ENCODE measurements at regions not wholly inside any gene's neighbourhood (a gene's known extent, or its start where the extent isn't known, plus 50 kb on each side); places are given as distances from the start of the nearest gene placed in this dataset.

GRCh38 chr3:182357928-182358327 is 435.4 kb upstream of the ATP11B start:
- intact Hi-C loops (cut with micrococcal nuclease): no loop called here

GRCh38 chr3:182364323-182364722 is 429.0 kb upstream of the ATP11B start:
- H3K36me3 Mint-ChIP-seq (ENCODE audit: low read depth): no peaks in the 10 kb centered on the region
- intact Hi-C loops (cut with micrococcal nuclease): no loop called here
- H3K9me3 Mint-ChIP-seq: no peaks in the 10 kb centered on the region
- no peak overlapping the region for H3K4me3 Mint-ChIP-seq
- H3K27me3 Mint-ChIP-seq: no peaks in the 10 kb centered on the region
- DNase-seq: no peak
- H3K4me1 Mint-ChIP-seq: no peaks in the 10 kb centered on the region
- H3K27ac Mint-ChIP-seq: no peak overlapping the region

More at GRCh38 chr3:182357928-182358327, 435.4 kb upstream of the ATP11B start:
- H3K9me3 Mint-ChIP-seq: no peaks in the 10 kb centered on the region
- H3K27ac Mint-ChIP-seq: no peak overlapping the region
- no peaks in the 10 kb centered on the region for H3K36me3 Mint-ChIP-seq (ENCODE audit: low read depth)
- no peaks in the 10 kb centered on the region for H3K4me1 Mint-ChIP-seq
- no peaks in the 10 kb centered on the region for H3K27me3 Mint-ChIP-seq
- DNase-seq: no peak
- H3K4me3 Mint-ChIP-seq: no peak overlapping the region

- intact Hi-C loops (cut with micrococcal nuclease): no loop called here
- Mint-ChIP-seq H3K27ac (no peak overlapping the region), H3K36me3 (ENCODE audit: low read depth) (no peaks in the 10 kb centered on the region), H3K4me3 (no peak overlapping the region), H3K4me1 (no peaks in the 10 kb centered on the region), H3K9me3 (no peaks in the 10 kb centered on the region), H3K27me3 (no peaks in the 10 kb centered on the region)
- no peak for DNase-seq
Observed at GRCh38 chr3:182364723-182365650, 428.3 kb upstream of the ATP11B start.

GRCh38 chr3:182366746-182367145 is 426.6 kb upstream of the ATP11B start:
- intact Hi-C loops (cut with micrococcal nuclease): no loop called here
- Mint-ChIP-seq H3K4me1 (no peaks in the 10 kb centered on the region), H3K4me3 (no peak overlapping the region)

GRCh38 chr3:182369861-182370260 is 423.4 kb upstream of the ATP11B start:
- intact Hi-C loops (cut with micrococcal nuclease): no loop called here
- DNase-seq: no peak
- Mint-ChIP-seq H3K36me3 (ENCODE audit: low read depth) (no peaks in the 10 kb centered on the region), H3K9me3 (no peaks in the 10 kb centered on the region), H3K4me3 (no peak overlapping the region), H3K27me3 (no peaks in the 10 kb centered on the region), H3K27ac (no peak overlapping the region), H3K4me1 (no peaks in the 10 kb centered on the region)

More at GRCh38 chr3:182366746-182367145, 426.6 kb upstream of the ATP11B start:
- Mint-ChIP-seq H3K27ac (no peak overlapping the region), H3K9me3 (no peaks in the 10 kb centered on the region), H3K36me3 (ENCODE audit: low read depth) (no peaks in the 10 kb centered on the region), H3K27me3 (no peaks in the 10 kb centered on the region)
- no peak for DNase-seq

GRCh38 chr3:182370949-182371348 is 422.4 kb upstream of the ATP11B start:
- Mint-ChIP-seq H3K27ac (no peak overlapping the region), H3K27me3 (no peaks in the 10 kb centered on the region), H3K9me3 (no peaks in the 10 kb centered on the region), H3K4me1 (no peaks in the 10 kb centered on the region), H3K4me3 (no peak overlapping the region), H3K36me3 (ENCODE audit: low read depth) (no peaks in the 10 kb centered on the region)
- DNase-seq: no peak
- intact Hi-C loops (cut with micrococcal nuclease): no loop called here

GRCh38 chr3:182375916-182376315 is 417.4 kb upstream of the ATP11B start:
- intact Hi-C loops (cut with micrococcal nuclease): no loop called here
- H3K27me3 Mint-ChIP-seq: no peaks in the 10 kb centered on the region
- H3K4me1 Mint-ChIP-seq: no peaks in the 10 kb centered on the region
- H3K4me3 Mint-ChIP-seq: no peak overlapping the region
- no peaks in the 10 kb centered on the region for H3K9me3 Mint-ChIP-seq
- no peak for DNase-seq
- H3K36me3 Mint-ChIP-seq (ENCODE audit: low read depth): no peaks in the 10 kb centered on the region
- no peak overlapping the region for H3K27ac Mint-ChIP-seq

GRCh38 chr3:182382112-182382857 is 411.0 kb upstream of the ATP11B start:
- Mint-ChIP-seq H3K4me3 (no peak overlapping the region), H3K27ac (no peak overlapping the region), H3K36me3 (ENCODE audit: low read depth) (no peaks in the 10 kb centered on the region), H3K9me3 (no peaks in the 10 kb centered on the region), H3K4me1 (no peaks in the 10 kb centered on the region), H3K27me3 (no peaks in the 10 kb centered on the region)
- intact Hi-C loops (cut with micrococcal nuclease): no loop called here
- DNase-seq: no peak

- no peaks in the 10 kb centered on the region for H3K27me3 Mint-ChIP-seq
- H3K4me1 Mint-ChIP-seq: no peaks in the 10 kb centered on the region
- no peaks in the 10 kb centered on the region for H3K9me3 Mint-ChIP-seq
- H3K4me3 Mint-ChIP-seq: no peak overlapping the region
- H3K36me3 Mint-ChIP-seq (ENCODE audit: low read depth): no peaks in the 10 kb centered on the region
- no peak overlapping the region for H3K27ac Mint-ChIP-seq
- intact Hi-C loops (cut with micrococcal nuclease): no loop called here
- no peak for DNase-seq
Observed at GRCh38 chr3:182384221-182384620, 409.1 kb upstream of the ATP11B start.

GRCh38 chr3:182385356-182385755 is 407.9 kb upstream of the ATP11B start:
- Mint-ChIP-seq H3K9me3 (no peaks in the 10 kb centered on the region), H3K36me3 (ENCODE audit: low read depth) (no peaks in the 10 kb centered on the region), H3K4me1 (no peaks in the 10 kb centered on the region), H3K27me3 (no peaks in the 10 kb centered on the region), H3K27ac (no peak overlapping the region), H3K4me3 (no peak overlapping the region)
- intact Hi-C loops (cut with micrococcal nuclease): no loop called here
- no peak for DNase-seq

GRCh38 chr3:182388506-182388905 is 404.8 kb upstream of the ATP11B start:
- no peaks in the 10 kb centered on the region for H3K4me1 Mint-ChIP-seq
- no peaks in the 10 kb centered on the region for H3K9me3 Mint-ChIP-seq
- intact Hi-C loops (cut with micrococcal nuclease): no loop called here
- H3K27ac Mint-ChIP-seq: no peak overlapping the region
- H3K36me3 Mint-ChIP-seq (ENCODE audit: low read depth): no peaks in the 10 kb centered on the region
- DNase-seq: no peak
- H3K4me3 Mint-ChIP-seq: no peak overlapping the region
- H3K27me3 Mint-ChIP-seq: no peaks in the 10 kb centered on the region

GRCh38 chr3:182389071-182389815 is 404.1 kb upstream of the ATP11B start:
- H3K36me3 Mint-ChIP-seq (ENCODE audit: low read depth): no peaks in the 10 kb centered on the region
- no peak overlapping the region for H3K4me3 Mint-ChIP-seq
- H3K27me3 Mint-ChIP-seq: no peaks in the 10 kb centered on the region
- no peaks in the 10 kb centered on the region for H3K9me3 Mint-ChIP-seq
- intact Hi-C loops (cut with micrococcal nuclease): no loop called here
- no peaks in the 10 kb centered on the region for H3K4me1 Mint-ChIP-seq
- no peak overlapping the region for H3K27ac Mint-ChIP-seq
- no peak for DNase-seq

GRCh38 chr3:182390421-182390820 is 402.9 kb upstream of the ATP11B start:
- H3K36me3 Mint-ChIP-seq (ENCODE audit: low read depth): no peaks in the 10 kb centered on the region
- no peaks in the 10 kb centered on the region for H3K9me3 Mint-ChIP-seq
- no peaks in the 10 kb centered on the region for H3K4me1 Mint-ChIP-seq
- no peak overlapping the region for H3K4me3 Mint-ChIP-seq
- no peaks in the 10 kb centered on the region for H3K27me3 Mint-ChIP-seq
- no peak for DNase-seq
- intact Hi-C loops (cut with micrococcal nuclease): no loop called here
- no peak overlapping the region for H3K27ac Mint-ChIP-seq
